DND-41 (cell line): ENCODE measurements at regions not wholly inside any gene's neighbourhood (a gene's known extent, or its start where the extent isn't known, plus 50 kb on each side); places are given as distances from the start of the nearest gene placed in this dataset.

Experiments used
- CTCF ChIP-seq: IDR thresholded peaks from 2 replicates; pipeline ENCODE4 v1.5.1; 2012; ENCODE audit warnings: borderline replicate concordance, low read length, moderate library complexity, mild to moderate bottlenecking; ENCODE audit not compliant: poor library complexity, severe bottlenecking; ENCODE audit errors: extremely low read depth
- EZH2 ChIP-seq: IDR thresholded peaks from 3 replicates; pipeline ENCODE4 v1.6.1; 2012; ENCODE audit warnings: borderline replicate concordance, low read depth, mild to moderate bottlenecking, moderate library complexity, low read length, inconsistent platforms; ENCODE audit not compliant: severe bottlenecking

GRCh38 chr13:21929400-21929799 is 258.5 kb downstream of the FGF9 start:
- TF ChIP-seq EZH2 (no peak), CTCF (no peak)
